Calu3 (cell line): ENCODE measurements at regions not wholly inside any gene's neighbourhood (a gene's known extent, or its start where the extent isn't known, plus 50 kb on each side); places are given as distances from the start of the nearest gene placed in this dataset.
A peak's percentile ranks its signal among the peaks of the same experiment; 100 is the strongest.
"Not testable (repeated sequence)": the region's sequence is repeated elsewhere in the genome, so short reads cannot be mapped to it uniquely, and the experiment has no call there.

ENCODE experiments used
- BruUV-seq: library from RNA; stranded (reverse); fragments of 400-500 nt; replicated peaks from 2 replicates; lab custom pipeline; 2021; lab: Mats Ljungman, UMichigan
- CTCF ChIA-PET: fragments of 300-600 bp; sonication (Branson Sonifier 250); formaldehyde crosslinking; loops from one replicate; lab custom pipeline; 2022; ENCODE audit warnings: antibody characterized with exemption; lab: Charles Lee
- DNase-seq: peaks from one replicate; pipeline ENCODE4 v3.0.0; 2022
- H3K27ac Mint-ChIP-seq: one replicate; pipeline ENCODE4 v1.8.0; 2022; ENCODE audit warnings: mixed read lengths; ENCODE audit not compliant: unreplicated experiment
- H3K27me3 Mint-ChIP-seq: one replicate; pipeline ENCODE4 v1.8.0; 2022; ENCODE audit warnings: mixed read lengths; ENCODE audit not compliant: unreplicated experiment
- H3K36me3 Mint-ChIP-seq: one replicate; pipeline ENCODE4 v1.8.0; 2022; ENCODE audit warnings: mild to moderate bottlenecking, moderate library complexity, mixed read lengths; ENCODE audit not compliant: insufficient read depth, unreplicated experiment
- H3K4me1 Mint-ChIP-seq: one replicate; pipeline ENCODE4 v1.8.0; 2022; ENCODE audit warnings: mild to moderate bottlenecking, low read depth, mixed read lengths; ENCODE audit not compliant: unreplicated experiment
- H3K4me3 Mint-ChIP-seq: one replicate; pipeline ENCODE4 v1.8.0; 2022; ENCODE audit warnings: mild to moderate bottlenecking, low read depth, moderate library complexity, mixed read lengths; ENCODE audit not compliant: unreplicated experiment
- H3K9me3 Mint-ChIP-seq: one replicate; pipeline ENCODE4 v1.8.0; 2022; ENCODE audit warnings: low read depth, mixed read lengths; ENCODE audit not compliant: unreplicated experiment
- intact Hi-C: fragments of 100-400 bp; cut with micrococcal nuclease; formaldehyde crosslinking; loops from one replicate; pipeline ENCODE4 v1.10.0; 2022; ENCODE audit not compliant: unreplicated experiment
- TF ChIP-seq, protein P1 (sequence below): fragments of 200-600 bp; IDR thresholded peaks from one replicate; pipeline ENCODE4 v1.8.0; 2022; ENCODE audit warnings: antibody characterized with exemption; ENCODE audit not compliant: unreplicated experiment

DNA sequence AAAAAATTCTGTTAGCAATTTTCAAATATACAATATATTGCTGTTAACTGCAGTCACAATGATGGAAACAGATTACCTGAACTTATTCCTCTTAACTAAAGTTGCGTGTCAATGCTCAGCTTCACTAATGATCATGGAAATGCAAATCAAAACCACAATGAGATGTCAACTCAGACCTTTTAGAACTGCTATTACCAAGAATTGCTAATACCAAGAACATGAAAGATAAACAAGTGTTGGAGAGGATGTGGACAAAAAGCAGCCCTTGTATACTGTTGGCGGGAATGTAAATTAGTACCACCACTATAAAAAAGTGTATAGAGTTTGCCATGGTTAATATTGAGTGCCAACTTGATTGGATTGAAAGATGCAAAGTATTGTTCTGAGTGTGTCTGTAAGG lies 1409.7 kb upstream of the CDH18 start:
- H3K36me3 Mint-ChIP-seq, result no peaks in the 10 kb centered on the region
- intact Hi-C loops, result no loop called here

DNA sequence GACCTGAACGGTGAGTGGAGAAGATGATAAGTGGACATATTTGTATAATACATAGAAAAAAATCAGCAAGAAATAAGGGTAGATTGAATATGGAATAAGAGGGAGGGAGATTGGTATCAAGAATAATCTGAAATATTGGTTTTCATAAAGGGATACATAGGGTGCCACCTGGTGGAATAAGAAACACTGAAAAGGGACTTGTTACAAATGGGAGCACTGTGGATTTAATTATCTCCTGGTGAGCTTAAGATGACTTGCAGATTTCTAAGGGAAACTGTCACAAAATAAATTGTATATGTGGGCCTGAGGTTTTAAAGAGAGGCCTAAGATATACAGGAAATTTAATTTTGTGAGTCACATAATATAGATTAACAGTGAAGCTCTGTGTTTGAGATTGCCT lies 1403.5 kb upstream of the CDH18 start:
- H3K4me1 Mint-ChIP-seq, result peaks cover 13% of the 10 kb centered on the region
- intact Hi-C loops, result loop anchor here (1.0 kb wide), 1 partner anchor 419 kb away; no protein-coding TSS in a partner anchor
- H3K27me3 Mint-ChIP-seq, result no peaks in the 10 kb centered on the region
- H3K4me3 Mint-ChIP-seq, result no peak overlapping the region
- peak; percentile 13 for DNase-seq
- H3K9me3 Mint-ChIP-seq, result no peaks in the 10 kb centered on the region
- CTCF ChIA-PET, result interaction anchor here (0.7 to 1.6 kb wide), 2 partner anchors 419 to 1123 kb away, joined by 6 to 8 read pairs; no protein-coding TSS in a partner anchor
- TF ChIP-seq, protein P1, sequence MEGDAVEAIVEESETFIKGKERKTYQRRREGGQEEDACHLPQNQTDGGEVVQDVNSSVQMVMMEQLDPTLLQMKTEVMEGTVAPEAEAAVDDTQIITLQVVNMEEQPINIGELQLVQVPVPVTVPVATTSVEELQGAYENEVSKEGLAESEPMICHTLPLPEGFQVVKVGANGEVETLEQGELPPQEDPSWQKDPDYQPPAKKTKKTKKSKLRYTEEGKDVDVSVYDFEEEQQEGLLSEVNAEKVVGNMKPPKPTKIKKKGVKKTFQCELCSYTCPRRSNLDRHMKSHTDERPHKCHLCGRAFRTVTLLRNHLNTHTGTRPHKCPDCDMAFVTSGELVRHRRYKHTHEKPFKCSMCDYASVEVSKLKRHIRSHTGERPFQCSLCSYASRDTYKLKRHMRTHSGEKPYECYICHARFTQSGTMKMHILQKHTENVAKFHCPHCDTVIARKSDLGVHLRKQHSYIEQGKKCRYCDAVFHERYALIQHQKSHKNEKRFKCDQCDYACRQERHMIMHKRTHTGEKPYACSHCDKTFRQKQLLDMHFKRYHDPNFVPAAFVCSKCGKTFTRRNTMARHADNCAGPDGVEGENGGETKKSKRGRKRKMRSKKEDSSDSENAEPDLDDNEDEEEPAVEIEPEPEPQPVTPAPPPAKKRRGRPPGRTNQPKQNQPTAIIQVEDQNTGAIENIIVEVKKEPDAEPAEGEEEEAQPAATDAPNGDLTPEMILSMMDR, result no peak
- H3K27ac Mint-ChIP-seq, result peak overlapping the region; percentile 5
- BruUV-seq, result no TSS peak
- no peaks in the 10 kb centered on the region for H3K36me3 Mint-ChIP-seq

More for the DNA sequence above, 1409.7 kb upstream of the CDH18 start:
- no TSS peak for BruUV-seq
- DNase-seq, result no peak
- Mint-ChIP-seq H3K4me1 (no peaks in the 10 kb centered on the region), H3K27me3 (no peaks in the 10 kb centered on the region), H3K9me3 (peaks cover 2% of the 10 kb centered on the region), H3K4me3 (no peak overlapping the region), H3K27ac (no peak overlapping the region)
- TF ChIP-seq, protein P1, result no peak
- CTCF ChIA-PET, result no interaction called here

DNA sequence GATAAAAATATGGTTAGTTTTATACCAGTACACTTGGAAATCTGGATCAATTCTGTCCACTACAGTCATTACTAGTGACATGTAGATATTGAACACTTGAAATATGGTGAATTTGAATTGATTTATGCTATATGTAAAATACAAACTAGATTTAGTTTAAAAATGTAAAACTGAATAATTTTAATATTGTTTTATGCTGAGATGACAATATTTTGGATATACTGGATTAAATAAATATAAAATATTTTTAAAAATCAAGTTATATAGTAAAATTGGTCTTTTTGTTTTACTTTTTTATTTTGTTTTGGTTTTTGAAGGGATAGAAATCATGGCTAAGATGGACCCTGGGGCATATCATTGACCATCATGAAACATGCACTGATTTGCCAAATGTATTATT lies 1372.8 kb upstream of the CDH18 start:
- H3K9me3 Mint-ChIP-seq, CTCF ChIA-PET, BruUV-seq, H3K4me1 Mint-ChIP-seq, H3K4me3 Mint-ChIP-seq, intact Hi-C loops, H3K27ac Mint-ChIP-seq, DNase-seq, H3K36me3 Mint-ChIP-seq, H3K27me3 Mint-ChIP-seq: not testable (repeated sequence)

DNA sequence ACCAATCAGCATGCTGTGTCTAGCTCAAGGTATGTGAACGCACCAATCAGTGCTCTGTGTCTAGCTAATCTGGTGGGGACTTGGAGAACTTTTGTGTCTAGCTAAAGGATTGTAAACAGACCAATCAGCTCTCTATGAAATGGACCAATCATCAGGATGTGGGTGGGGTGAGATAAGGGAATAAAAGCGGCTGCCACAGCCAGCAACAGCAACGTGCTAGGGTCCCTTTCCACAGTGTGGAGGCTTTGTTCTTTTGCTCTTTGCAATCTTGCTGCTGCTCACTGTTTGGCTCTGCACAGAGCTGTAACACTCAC lies 1353.9 kb upstream of the CDH18 start:
- H3K9me3 Mint-ChIP-seq, H3K36me3 Mint-ChIP-seq, BruUV-seq, H3K27me3 Mint-ChIP-seq, intact Hi-C loops, H3K4me1 Mint-ChIP-seq, CTCF ChIA-PET: not testable (repeated sequence)
- DNase-seq, result peak; percentile 18
- Mint-ChIP-seq H3K27ac (peak overlapping the region; percentile 44), H3K4me3 (peak overlapping the region; percentile 59)

DNA sequence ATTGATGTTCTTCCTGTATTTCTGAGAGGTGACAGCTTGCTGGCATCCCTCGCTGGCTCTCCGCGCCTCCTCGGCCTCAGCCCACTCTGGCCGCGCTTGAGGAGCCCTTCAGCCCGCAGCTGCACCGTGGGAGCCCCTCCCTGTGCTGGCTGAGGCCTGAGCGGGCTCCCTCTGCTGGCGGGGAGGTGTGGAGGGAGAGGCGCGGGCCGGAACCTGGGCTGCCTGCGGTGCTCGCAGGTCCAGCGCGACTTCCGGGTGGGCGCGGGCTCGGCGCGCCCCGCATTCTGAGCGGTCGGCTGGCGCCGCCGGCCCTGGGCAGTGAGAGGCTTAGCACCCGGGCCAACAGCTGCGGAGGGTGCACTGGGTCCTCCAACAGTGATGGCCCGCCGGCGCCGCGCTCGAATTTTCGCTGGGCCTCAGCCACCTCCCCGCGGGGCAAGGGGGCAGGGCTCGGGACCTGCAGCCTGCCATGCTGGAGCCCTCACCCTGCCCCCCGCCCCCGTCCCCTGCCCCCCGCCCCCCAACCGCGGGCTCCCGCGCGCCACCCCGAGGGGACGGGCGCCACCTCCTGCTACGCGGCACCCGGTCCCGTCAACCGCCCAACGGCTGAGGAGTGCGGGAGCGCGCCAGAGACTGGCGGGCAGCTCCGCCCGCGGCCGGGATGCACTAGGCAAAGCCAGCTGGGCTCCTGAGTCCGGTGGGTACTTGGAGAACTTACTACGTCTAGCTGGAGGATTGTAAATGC lies 1353.4 kb upstream of the CDH18 start:
- intact Hi-C loops, BruUV-seq, CTCF ChIA-PET, H3K4me1 Mint-ChIP-seq, H3K27me3 Mint-ChIP-seq, H3K36me3 Mint-ChIP-seq, H3K9me3 Mint-ChIP-seq: not testable (repeated sequence)
- peak; percentile 6 for DNase-seq
- peak overlapping the region; percentile 44 for H3K27ac Mint-ChIP-seq
- H3K4me3 Mint-ChIP-seq, result peak overlapping the region; percentile 59

DNA sequence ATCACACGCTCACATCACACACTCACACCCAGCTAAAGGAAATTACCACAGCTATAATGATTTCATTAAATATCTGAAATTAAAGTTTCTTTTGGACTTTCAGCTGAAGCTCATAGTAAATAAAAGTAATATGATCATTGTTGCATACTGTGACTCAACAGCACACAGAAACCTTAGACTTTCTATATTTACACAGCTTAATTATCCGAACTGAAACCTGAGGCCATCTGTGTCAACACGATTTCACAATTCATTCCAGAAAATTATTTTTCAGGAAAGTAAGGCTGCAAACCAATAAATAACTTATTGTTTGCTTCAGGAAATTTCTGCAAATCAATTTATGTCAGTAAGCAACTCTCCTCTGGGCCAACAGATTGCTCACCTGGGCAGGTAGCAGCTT lies 1352.2 kb upstream of the CDH18 start:
- H3K27ac Mint-ChIP-seq, intact Hi-C loops: not testable (repeated sequence)

DNA sequence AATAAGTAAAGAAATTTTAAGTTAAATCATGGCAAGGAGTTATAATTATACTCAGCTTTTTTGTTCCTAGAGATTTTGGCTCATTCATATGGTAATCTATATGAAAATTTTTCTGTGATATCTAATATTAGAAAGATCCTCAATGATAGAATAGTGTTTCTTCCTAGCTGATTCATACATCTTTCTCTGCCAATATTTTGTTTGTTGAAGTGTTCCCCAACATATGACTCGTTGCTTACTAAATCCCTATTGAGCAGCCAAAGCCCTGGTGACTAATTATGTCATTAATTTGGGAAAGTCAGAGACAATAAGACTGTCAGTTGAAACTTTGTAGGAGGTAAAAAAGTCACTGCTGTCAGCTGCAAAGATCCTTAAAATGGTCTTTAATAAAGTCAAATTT lies 1348.5 kb upstream of the CDH18 start:
- BruUV-seq, CTCF ChIA-PET, DNase-seq, H3K36me3 Mint-ChIP-seq, H3K27me3 Mint-ChIP-seq, H3K4me1 Mint-ChIP-seq, H3K4me3 Mint-ChIP-seq, H3K27ac Mint-ChIP-seq, intact Hi-C loops, H3K9me3 Mint-ChIP-seq: not testable (repeated sequence)

More for the DNA sequence above, 1352.2 kb upstream of the CDH18 start:
- H3K9me3 Mint-ChIP-seq, CTCF ChIA-PET, H3K4me1 Mint-ChIP-seq, H3K27me3 Mint-ChIP-seq, DNase-seq, H3K36me3 Mint-ChIP-seq, BruUV-seq: not testable (repeated sequence)
- H3K4me3 Mint-ChIP-seq, result peak overlapping the region; percentile 52

DNA sequence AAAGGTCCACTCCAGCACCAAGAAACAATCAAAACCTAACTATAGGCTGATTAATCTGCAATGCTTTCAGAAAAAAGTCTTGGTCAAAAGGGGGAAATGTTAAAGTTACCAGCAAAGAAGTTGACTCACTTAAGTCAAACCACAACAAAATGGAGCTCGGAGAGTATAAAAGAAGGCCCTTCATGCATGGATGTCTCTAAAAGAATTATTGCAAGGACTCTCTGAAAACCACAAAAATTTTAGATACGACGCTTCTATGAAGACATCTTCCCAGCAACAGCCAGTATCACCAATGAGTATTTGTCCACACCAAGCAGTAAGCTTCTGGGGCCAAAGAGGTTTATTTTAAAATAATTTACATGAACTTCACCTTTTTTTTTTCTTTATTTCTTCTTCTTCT lies 1327.4 kb upstream of the CDH18 start:
- H3K9me3 Mint-ChIP-seq, H3K36me3 Mint-ChIP-seq, H3K4me1 Mint-ChIP-seq, BruUV-seq, H3K27me3 Mint-ChIP-seq, DNase-seq, H3K27ac Mint-ChIP-seq, intact Hi-C loops, H3K4me3 Mint-ChIP-seq: not testable (repeated sequence)
- CTCF ChIA-PET, result interaction anchor here (0.7 kb wide), 1 partner anchor 104 kb away, joined by 3 read pairs; no protein-coding TSS in a partner anchor
